Stimulated activated CD4-positive, alpha-beta T cell treated with anti-CD3 and anti-CD28 coated beads, Interleukin-2, amount 100 ng/mL, for 48 hours (primary cell): ENCODE measurements at regions not wholly inside any gene's neighbourhood (a gene's known extent, or its start where the extent isn't known, plus 50 kb on each side); places are given as distances from the start of the nearest gene placed in this dataset.
"Not testable (repeated sequence)": the region's sequence is repeated elsewhere in the genome, so short reads cannot be mapped to it uniquely, and the experiment has no call there.

ENCODE experiments used
- DNase-seq, 2 donors: peaks; one replicate each; pipeline ENCODE4 v3.0.0-alpha.2; 2020

DNA sequence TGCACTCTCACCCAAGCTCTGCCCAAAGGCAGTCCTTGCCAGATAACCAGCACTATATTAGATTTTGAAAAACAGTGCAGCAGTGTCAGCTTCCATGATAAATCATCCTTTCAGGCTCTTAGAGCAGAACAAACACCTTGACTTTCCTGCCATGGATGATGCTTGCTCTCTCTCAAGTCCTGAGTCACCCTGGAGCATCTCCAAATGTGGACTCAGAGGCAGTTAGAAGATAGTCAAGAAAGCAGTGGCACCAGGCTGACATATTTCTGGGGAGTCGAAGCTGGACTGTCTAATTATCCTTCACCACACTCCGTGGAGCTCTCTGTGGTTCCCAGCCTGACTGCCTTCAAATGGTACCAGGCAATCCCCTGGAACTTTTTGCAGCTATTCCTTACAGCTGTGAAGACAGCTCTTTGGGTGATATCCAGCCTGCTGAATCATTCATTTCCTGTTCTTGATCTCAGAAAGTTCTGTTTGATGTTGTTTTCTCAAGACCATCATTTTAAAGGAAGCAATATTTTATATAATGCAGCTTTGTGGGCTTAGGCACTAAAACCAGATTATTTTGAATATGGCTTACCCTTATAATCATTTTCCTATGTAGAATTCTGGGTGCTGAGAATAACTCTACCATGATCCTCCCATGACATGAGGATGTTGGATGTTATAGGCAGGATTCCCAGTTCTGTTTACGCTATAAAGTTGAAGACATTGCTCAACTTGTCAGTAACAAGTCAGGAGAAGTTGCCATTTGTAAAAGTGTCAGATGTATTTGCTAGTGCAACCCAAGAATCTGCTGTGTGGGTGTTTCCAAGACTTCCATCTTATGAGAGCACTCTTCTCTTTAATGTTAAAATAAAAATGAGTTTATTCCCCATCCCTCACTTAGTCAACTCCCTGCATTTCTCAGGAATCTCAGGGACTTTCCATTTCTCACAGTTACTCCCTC is 233.8 kb downstream of the C7orf25 start:
- no peak for DNase-seq

DNA sequence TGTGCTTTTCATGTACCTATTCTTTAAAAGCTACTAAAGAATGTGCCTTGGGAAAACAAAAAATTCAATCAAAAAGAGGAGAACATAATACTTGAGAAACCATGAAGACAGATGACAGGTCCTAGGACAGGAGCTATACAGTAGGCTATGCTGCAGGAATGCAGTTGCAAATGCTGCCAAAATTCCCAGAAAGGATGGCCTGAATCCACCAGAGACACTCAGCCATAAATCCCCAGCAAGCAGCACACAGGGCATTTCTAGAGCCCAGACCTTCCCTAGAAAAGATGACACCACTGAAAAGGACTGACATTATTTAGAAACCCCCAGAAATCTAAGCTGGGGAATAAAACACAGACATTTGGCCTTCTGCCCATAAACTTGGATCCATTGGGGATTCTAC is 237.3 kb downstream of the C7orf25 start:
- DNase-seq: no peak

DNA sequence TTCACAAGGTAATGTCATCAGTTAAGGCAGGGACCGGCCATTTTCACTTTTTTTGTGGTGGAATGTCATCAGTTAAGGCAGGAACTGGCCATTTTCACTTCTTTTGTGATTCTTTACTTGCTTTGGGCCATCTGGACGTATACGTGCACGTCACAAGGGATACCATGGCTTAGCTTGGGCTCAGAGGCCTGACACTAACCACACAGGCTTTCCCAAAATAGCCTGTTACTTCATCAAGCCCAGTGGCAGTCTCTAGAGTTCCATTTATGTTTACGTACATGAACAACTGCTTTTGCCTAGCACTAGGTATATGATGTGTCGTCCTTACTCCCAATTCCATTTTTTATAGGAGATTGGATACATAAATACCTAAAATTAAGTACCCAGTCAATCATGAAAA is 237.9 kb downstream of the C7orf25 start:
- no peak for DNase-seq

GRCh38 chr7:42672339-42672999 is 239.4 kb downstream of the C7orf25 start:
- no peak for DNase-seq

DNA sequence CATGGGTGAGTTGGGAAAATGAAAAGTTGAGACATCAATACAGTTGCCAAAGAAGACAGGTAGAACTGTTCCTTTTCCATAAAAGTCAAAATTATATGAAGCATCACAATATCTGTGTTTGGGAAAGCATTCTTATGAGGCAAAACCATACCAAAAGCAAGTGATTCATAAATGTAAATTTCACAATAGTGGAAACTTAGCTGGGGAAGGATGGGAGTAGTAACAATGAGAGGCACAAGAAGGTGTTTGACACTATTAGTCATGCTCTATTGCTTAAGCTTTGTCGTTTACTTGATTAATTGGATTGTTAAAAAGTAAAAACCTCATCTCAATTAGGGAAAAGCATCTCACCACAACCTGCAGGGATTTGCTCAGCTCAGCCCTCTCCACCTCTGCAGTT is 240.2 kb downstream of the C7orf25 start:
- no peak for DNase-seq

- DNase-seq: no peak
These were observed 244.9 kb downstream of the C7orf25 start for GRCh38 chr7:42666994-42667393.

- no peak for DNase-seq
These were observed 249.0 kb downstream of the C7orf25 start for GRCh38 chr7:42662862-42663261.

DNA sequence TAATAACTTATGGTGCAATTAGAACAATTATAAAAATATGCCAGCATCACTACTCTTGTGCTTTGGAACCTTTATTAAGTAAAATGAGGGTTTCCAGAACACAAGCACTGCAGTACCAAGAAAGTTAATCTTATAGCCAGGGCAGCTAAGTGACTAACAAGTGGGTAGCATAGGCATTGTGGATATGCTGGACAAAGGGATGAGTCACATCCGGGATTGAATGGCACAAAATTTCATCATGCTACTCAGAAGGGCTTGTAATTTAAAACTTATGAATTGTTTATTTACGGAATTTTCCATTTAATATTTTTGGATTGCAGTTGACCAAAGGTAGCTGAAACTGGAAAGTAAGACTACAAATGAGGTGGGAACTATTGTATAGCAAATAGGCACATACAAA is 250.6 kb downstream of the C7orf25 start:
- no peak for DNase-seq

DNA sequence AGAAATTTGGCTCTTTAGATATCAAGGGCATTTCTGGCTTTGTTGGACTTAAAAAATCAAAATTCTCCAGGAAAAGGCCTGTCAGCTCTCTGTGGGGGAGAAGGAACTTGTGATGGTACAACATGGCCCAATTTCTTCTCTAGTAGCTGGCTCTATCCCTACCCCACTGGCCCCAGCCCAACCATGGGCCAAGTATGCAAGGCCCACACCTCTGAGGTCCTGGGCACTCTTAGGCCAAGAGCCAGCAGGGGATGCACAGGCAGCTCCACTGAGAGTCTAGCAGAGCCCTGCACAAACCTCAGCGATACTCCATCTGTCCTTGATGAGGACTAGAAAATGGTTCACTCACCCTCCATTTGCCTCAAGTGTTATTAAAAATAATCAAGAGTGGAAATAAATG is 261.2 kb downstream of the C7orf25 start:
- no peak for DNase-seq

GRCh38 chr7:42650171-42650570 is 261.7 kb downstream of the C7orf25 start:
- DNase-seq: no peak

DNA sequence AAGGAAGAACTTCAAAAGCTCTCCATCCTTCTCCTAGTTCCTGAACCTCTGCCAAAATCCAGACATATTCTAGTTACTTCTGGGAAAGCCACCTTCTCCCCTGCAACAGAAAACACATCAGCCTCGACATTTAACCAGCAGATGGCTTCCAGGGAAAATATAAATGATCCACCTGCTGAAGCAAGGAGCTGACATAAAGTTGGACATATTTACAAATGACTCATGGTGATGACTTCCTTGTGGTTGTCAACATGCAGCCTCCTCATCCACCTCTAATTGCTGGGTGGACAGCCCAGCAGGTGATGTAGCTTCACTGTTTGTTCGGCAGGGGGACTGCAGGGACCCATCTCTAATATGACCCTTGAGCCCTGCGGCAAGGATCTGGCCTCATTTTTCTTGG is 266.0 kb downstream of the C7orf25 start:
- DNase-seq: no peak

DNA sequence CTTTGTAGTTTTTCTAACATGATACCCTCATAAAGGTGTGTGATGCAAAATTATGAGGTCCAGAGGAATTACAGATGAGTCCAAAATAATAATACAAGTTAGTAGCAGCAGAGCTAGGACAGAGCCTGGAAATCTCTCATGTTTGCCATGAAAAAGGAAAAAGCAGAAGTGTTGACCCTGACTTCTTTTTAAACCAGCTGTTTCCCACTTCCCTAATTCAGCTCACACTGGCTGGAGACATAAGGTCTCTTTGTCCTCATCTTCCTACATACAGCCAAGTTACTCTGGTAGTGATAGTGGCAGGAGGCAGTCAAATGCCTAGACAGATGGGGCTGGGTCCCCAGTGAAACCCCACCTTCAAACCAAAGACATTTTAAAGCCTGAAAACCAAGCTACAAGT is 269.2 kb downstream of the C7orf25 start:
- no peak for DNase-seq

- DNase-seq: no peak
These were observed 271.9 kb downstream of the C7orf25 start for GRCh38 chr7:42639930-42640329.

- DNase-seq: not testable (repeated sequence)
These were observed 275.5 kb downstream of the C7orf25 start for GRCh38 chr7:42636380-42636779.

DNA sequence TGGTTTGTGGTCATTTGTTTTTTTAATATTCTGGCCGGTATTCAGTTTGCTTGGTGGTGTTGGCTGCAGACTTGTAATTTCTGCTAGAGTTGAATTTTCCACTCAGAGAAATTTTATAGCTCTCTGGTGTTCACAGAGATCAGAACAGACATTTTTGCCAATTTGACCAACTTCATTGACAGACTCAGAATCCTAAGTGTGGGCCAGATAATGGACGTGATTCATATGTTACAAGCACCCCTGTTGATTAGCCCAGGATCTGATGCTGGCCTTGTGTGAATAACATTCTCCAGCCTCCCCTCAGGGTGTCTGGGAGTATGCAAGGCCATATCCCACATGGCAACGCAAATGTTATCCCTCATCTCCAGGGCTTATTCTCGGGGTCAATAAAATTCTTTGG is 283.8 kb downstream of the C7orf25 start:
- DNase-seq: no peak

DNA sequence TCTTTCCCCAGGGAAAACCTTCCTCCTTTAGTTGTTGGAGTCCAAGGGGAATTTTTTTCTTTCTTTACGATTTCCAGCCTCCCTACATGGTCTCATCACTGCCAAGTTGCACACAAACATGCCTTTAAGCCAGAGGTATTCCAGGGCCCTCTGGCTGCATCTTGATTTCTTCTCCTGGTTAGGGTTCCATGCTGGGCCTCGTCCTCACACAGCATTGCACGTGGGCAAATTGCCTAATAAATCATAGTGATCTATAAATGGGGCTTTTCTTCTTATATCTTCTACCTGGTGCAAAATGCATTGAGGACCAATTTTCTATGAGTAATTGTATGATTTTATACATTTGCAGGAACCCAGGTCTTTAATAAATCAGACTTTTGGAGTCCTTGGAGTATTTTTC is 284.2 kb downstream of the C7orf25 start:
- DNase-seq: no peak

DNA sequence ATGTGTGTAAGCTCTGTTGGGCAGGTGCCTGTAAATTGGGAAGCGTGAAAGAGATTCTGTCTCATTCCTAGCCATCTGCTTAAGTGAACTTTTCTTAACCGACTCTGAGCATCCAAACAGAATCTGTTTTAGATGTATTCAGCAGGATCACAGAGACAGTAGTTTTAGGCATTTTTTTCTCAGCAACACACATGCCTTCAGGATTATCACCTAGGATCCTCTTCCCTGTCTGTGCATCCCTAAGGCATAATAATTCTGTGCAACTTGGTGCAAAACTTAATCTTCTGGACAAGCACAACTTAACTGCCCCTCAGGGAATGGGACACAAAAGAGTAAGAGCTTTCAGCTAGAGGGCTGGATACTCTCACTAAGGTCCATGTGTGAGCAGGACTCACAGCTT is 284.8 kb downstream of the C7orf25 start:
- DNase-seq: no peak

GRCh38 chr7:42625421-42625820 is 286.4 kb downstream of the C7orf25 start:
- DNase-seq: no peak

GRCh38 chr7:42624471-42624870 is 287.4 kb downstream of the C7orf25 start:
- no peak for DNase-seq

DNA sequence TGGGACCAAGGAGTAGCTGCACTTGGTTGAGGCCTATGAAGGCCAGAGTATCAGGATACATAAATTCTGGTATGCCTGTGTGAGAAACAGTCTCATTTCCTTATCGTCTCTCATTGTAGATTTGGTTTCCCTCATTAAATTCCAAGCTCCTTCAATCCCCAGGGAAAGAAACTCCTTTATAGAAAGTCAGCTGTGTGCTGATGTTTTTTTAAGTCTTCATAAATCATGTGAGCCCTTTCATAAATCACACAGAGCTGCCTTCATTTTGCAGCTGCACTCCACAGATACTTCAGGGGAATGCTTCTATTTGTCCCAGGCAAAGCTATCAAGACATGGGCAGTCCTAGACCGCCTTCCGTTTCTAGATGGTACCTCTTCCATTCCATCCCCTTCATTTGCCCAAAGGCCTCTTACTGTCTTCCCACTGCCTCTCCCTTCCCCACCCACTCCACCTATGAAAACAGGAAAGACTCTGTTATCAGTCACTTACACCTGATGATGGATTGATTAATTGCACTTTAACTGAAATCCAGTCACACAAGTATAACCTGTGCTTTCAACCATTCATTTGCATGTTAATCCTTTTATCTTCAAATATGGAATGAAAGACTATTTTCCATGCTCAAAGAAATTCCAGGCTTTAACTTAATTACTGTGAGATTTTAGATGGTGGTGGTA is 290.2 kb downstream of the C7orf25 start:
- DNase-seq: no peak

- DNase-seq: no peak
These were observed 293.1 kb downstream of the C7orf25 start for GRCh38 chr7:42618651-42619360.

DNA sequence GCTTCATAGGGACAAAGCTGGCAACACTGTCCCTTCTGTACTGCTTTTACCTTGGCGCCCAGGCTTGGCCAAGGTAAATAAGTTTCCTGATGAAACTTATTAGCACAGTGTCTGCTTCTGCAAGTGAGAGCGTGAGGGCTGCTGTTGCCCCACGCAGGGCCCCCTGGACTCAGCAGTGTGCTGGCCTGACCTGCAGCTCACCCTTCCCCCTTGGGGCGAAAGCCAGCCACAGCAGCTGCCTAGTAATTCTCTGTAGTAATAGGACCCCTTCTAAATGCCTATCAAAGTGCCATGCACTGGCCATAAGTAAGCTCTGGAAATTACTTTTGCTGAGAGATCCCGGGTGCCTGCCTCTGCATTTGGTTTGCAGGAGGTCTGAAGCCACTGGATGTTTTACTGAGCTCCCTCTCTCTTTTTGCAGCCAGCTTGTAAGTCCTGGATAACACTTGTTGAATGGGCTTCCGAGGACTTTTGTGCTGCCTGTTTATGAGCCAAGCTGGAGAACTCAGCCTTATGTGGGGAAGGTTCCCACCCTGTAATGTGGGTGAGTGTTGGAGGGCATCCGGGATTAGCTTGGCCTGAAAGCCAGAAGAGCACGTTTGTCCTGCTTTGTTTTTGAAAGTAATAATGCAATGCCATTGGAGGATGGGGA is 293.9 kb downstream of the C7orf25 start:
- no peak for DNase-seq
